HG03432 (cell line): ENCODE measurements at regions not wholly inside any gene's neighbourhood (a gene's known extent, or its start where the extent isn't known, plus 50 kb on each side); places are given as distances from the start of the nearest gene placed in this dataset.

Experiments
- ATAC-seq: cut with Tn5 transposase; IDR thresholded peaks from one replicate; pipeline ENCODE4 v1.9.1; 2021; ENCODE audit warnings: mild to moderate bottlenecking, moderate library complexity; ENCODE audit not compliant: unreplicated experiment

GRCh38 chr21:36628106-36628505, 70.8 kb upstream of the SIM2 start:
- no peak for ATAC-seq

- ATAC-seq: no peak
These were observed 70.0 kb upstream of the SIM2 start for GRCh38 chr21:36628761-36629460.

- no peak for ATAC-seq
These were observed 68.3 kb upstream of the SIM2 start for GRCh38 chr21:36630485-36631206.

- no peak for ATAC-seq
These were observed 62.9 kb upstream of the SIM2 start for GRCh38 chr21:36636016-36636415.

- no peak for ATAC-seq
These were observed 62.5 kb upstream of the SIM2 start for GRCh38 chr21:36636439-36636838.

GRCh38 chr21:36639769-36640168, 59.1 kb upstream of the SIM2 start:
- ATAC-seq: no peak

- ATAC-seq: no peak
These were observed 58.7 kb upstream of the SIM2 start for GRCh38 chr21:36640174-36640720.

GRCh38 chr21:36640721-36641244, 58.1 kb upstream of the SIM2 start:
- ATAC-seq: no peak

- no peak for ATAC-seq
These were observed 57.6 kb upstream of the SIM2 start for GRCh38 chr21:36641346-36641745.

GRCh38 chr21:36641886-36642285, 57.0 kb upstream of the SIM2 start:
- ATAC-seq: no peak

GRCh38 chr21:36642777-36643176, 56.1 kb upstream of the SIM2 start:
- no peak for ATAC-seq

GRCh38 chr21:36643374-36644250, 55.3 kb upstream of the SIM2 start:
- ATAC-seq: no peak

- no peak for ATAC-seq
These were observed 52.9 kb upstream of the SIM2 start for GRCh38 chr21:36646011-36646410.

GRCh38 chr21:36646645-36647044, 52.3 kb upstream of the SIM2 start:
- ATAC-seq: no peak

- ATAC-seq: no peak
These were observed 51.4 kb upstream of the SIM2 start for GRCh38 chr21:36647279-36648093.
